H9 (cell line): ENCODE measurements at regions not wholly inside any gene's neighbourhood (a gene's known extent, or its start where the extent isn't known, plus 50 kb on each side); places are given as distances from the start of the nearest gene placed in this dataset.

Source experiments
- DNase-seq: peaks from one replicate; pipeline ENCODE4 v3.0.0-alpha.2; 2017
- H2AFZ ChIP-seq: one replicate; pipeline ENCODE4 v1.6.1; 2013; ENCODE audit warnings: mild to moderate bottlenecking, low read length, control low read depth, moderate library complexity
- H2AK5ac ChIP-seq: 2 replicates; pipeline ENCODE4 v1.6.1; 2013; ENCODE audit warnings: low read length, control low read depth, mixed read lengths; ENCODE audit not compliant: insufficient read length
- H2BK120ac ChIP-seq: one replicate; pipeline ENCODE4 v1.6.1; 2013; ENCODE audit warnings: low read depth, mild to moderate bottlenecking, low read length, control low read depth, inconsistent platforms; ENCODE audit not compliant: poor library complexity, severe bottlenecking
- H2BK12ac ChIP-seq: 2 replicates; pipeline ENCODE4 v1.6.1; 2013; ENCODE audit warnings: low read length, control low read depth, mixed read lengths, low read depth; ENCODE audit not compliant: insufficient read length
- H2BK15ac ChIP-seq: 2 replicates; pipeline ENCODE4 v1.6.1; 2013; ENCODE audit warnings: low read depth, low read length, control low read depth
- H2BK20ac ChIP-seq: one replicate; pipeline ENCODE4 v1.6.1; 2013; ENCODE audit warnings: low read depth, mild to moderate bottlenecking, low read length, control low read depth, inconsistent platforms; ENCODE audit not compliant: poor library complexity, severe bottlenecking
- H2BK5ac ChIP-seq: 2 replicates; pipeline ENCODE4 v1.6.1; 2013; ENCODE audit warnings: low read length, control low read depth, mixed read lengths; ENCODE audit not compliant: insufficient read length
- H3K14ac ChIP-seq: 2 replicates; pipeline ENCODE4 v1.6.1; 2013; ENCODE audit warnings: low read length, control low read depth; ENCODE audit not compliant: insufficient read depth
- H3K18ac ChIP-seq: 2 replicates; pipeline ENCODE4 v1.6.1; 2013; ENCODE audit warnings: low read depth, mild to moderate bottlenecking, mixed read lengths, low read length, control low read depth; ENCODE audit not compliant: insufficient read length
- H3K23ac ChIP-seq: 2 replicates; pipeline ENCODE4 v1.6.1; 2013; ENCODE audit warnings: low read length, control low read depth, mixed read lengths, low read depth; ENCODE audit not compliant: insufficient read length
- H3K23me2 ChIP-seq: 2 replicates; pipeline ENCODE4 v1.6.1; 2013; ENCODE audit warnings: low read depth, mild to moderate bottlenecking, mixed read lengths, low read length, control low read depth; ENCODE audit not compliant: insufficient read length, poor library complexity, severe bottlenecking
- H3K27ac ChIP-seq: 2 replicates; pipeline ENCODE4 v1.5.1; 2013; ENCODE audit warnings: low read length, control low read depth, mixed read lengths, low read depth; ENCODE audit not compliant: insufficient read length
- H3K27me3 ChIP-seq: 2 replicates; pipeline ENCODE4 v1.6.1; 2013; ENCODE audit warnings: low read length, control low read depth, inconsistent platforms; ENCODE audit not compliant: insufficient read depth
- H3K4ac ChIP-seq: 2 replicates; pipeline ENCODE4 v1.6.1; 2013; ENCODE audit warnings: low read depth, mild to moderate bottlenecking, control low read depth, inconsistent platforms, low read length, moderate library complexity
- H3K4me1 ChIP-seq: 2 replicates; pipeline ENCODE4 v1.6.1; 2013; ENCODE audit warnings: low read length, control low read depth, inconsistent platforms; ENCODE audit not compliant: insufficient read depth
- H3K4me2 ChIP-seq: 2 replicates; pipeline ENCODE4 v1.6.1; 2013; ENCODE audit warnings: low read length, control low read depth, mixed read lengths; ENCODE audit not compliant: insufficient read length, insufficient read depth
- H3K56ac ChIP-seq: 2 replicates; pipeline ENCODE4 v1.6.1; 2013; ENCODE audit warnings: low read depth, mild to moderate bottlenecking, mixed read lengths, low read length, control low read depth; ENCODE audit not compliant: insufficient read length
- H3K79me1 ChIP-seq: 2 replicates; pipeline ENCODE4 v1.6.1; 2013; ENCODE audit warnings: low read depth, mild to moderate bottlenecking, moderate library complexity, low read length, control low read depth, inconsistent platforms; ENCODE audit not compliant: insufficient read depth, poor library complexity, severe bottlenecking
- H3K79me2 ChIP-seq: 2 replicates; pipeline ENCODE4 v1.6.1; 2013; ENCODE audit warnings: low read length, control low read depth, inconsistent platforms; ENCODE audit not compliant: insufficient read depth
- H3K9ac ChIP-seq: 2 replicates; pipeline ENCODE4 v1.6.1; 2013; ENCODE audit warnings: low read length, control low read depth, mixed read lengths; ENCODE audit not compliant: insufficient read length; ENCODE audit errors: extremely low read depth
- H3K9me3 ChIP-seq: one replicate; pipeline ENCODE4 v1.6.1; 2013; ENCODE audit warnings: low read depth, low read length, inconsistent platforms; ENCODE audit not compliant: control insufficient read depth
- H3T11ph ChIP-seq: one replicate; pipeline ENCODE4 v1.6.1; 2013; ENCODE audit warnings: mild to moderate bottlenecking, low read length, control low read depth, inconsistent platforms
- H4K20me1 ChIP-seq: one replicate; pipeline ENCODE4 v1.6.1; 2013; ENCODE audit not compliant: control insufficient read depth, insufficient read length, insufficient read depth
- H4K5ac ChIP-seq: 2 replicates; pipeline ENCODE4 v1.6.1; 2013; ENCODE audit warnings: low read depth, mild to moderate bottlenecking, mixed read lengths, low read length, control low read depth; ENCODE audit not compliant: insufficient read length
- H4K8ac ChIP-seq: replicated peaks from 2 replicates; pipeline ENCODE4 v1.6.1; 2013; ENCODE audit warnings: low read length, control low read depth, mixed read lengths, low read depth; ENCODE audit not compliant: insufficient read length
- H4K91ac ChIP-seq: 2 replicates; pipeline ENCODE4 v1.6.1; 2013; ENCODE audit warnings: low read depth, mild to moderate bottlenecking, moderate library complexity, mixed read lengths, low read length, control low read depth; ENCODE audit not compliant: insufficient read length
- H3K27ac Mint-ChIP-seq, 3 experiments: 2 replicates in 2 of 3; 3 replicates in 1 of 3; pipeline ENCODE4 v1.8.0; 2020 to 2021; ENCODE audit warnings: mixed read lengths in 3 of 3, mild to moderate bottlenecking in 1 of 3, moderate library complexity in 1 of 3
- H3K27me3 Mint-ChIP-seq: 2 replicates; pipeline ENCODE4 v1.8.0; 2021; ENCODE audit warnings: low read depth, mild to moderate bottlenecking, moderate library complexity, mixed read lengths
- H3K36me3 Mint-ChIP-seq, 3 experiments: 2 replicates in 2 of 3; 3 replicates in 1 of 3; pipeline ENCODE4 v1.8.0; 2020 to 2021; ENCODE audit warnings: low read depth in 3 of 3, mixed read lengths in 3 of 3; ENCODE audit not compliant: insufficient read depth in 1 of 3
- H3K4me1 Mint-ChIP-seq, 2 experiments: 2 replicates each; pipeline ENCODE4 v1.8.0; 2020; ENCODE audit warnings: mixed read lengths in 2 of 2
- H3K4me3 Mint-ChIP-seq, 2 experiments: 2 replicates in 1 of 2; 3 replicates in 1 of 2; pipeline ENCODE4 v1.8.0; 2020 to 2021; ENCODE audit warnings: mild to moderate bottlenecking in 2 of 2, mixed read lengths in 2 of 2, moderate library complexity in 1 of 2
- H3K9me3 Mint-ChIP-seq, 2 experiments: 2 replicates in 1 of 2; 3 replicates in 1 of 2; pipeline ENCODE4 v1.8.0; 2020; ENCODE audit warnings: mild to moderate bottlenecking in 2 of 2, mixed read lengths in 2 of 2, moderate library complexity in 1 of 2
- WGBS: extraction: QIAGEN DNeasy Blood & Tissue Kit; methylation state at CpG from one replicate; pipeline ENCODE4 v1.1.7; 2013; ENCODE audit warnings: missing lambda C conversion rate, low lambda C conversion rate, mixed read lengths; ENCODE audit not compliant: insufficient read length; ENCODE audit errors: extremely low coverage; 5-methylcytosine and 5-hydroxymethylcytosine counted together
- TF ChIP-seq, protein P1 (sequence below): fragments of 200-600 bp; sonication (generic); conservative IDR thresholded peaks from 3 replicates; pipeline ENCODE4 v1.8.0; 2021; ENCODE audit warnings: antibody characterized with exemption, mild to moderate bottlenecking

GRCh38 chr3:159837725-159838124, 150.9 kb upstream of the IL12A start:
- H3K18ac ChIP-seq, result no peak overlapping the region
- Mint-ChIP-seq H3K9me3 (no peaks in the 10 kb centered on the region; a peak in 1 of 5 replicates), H3K4me1 (peaks cover 20 to 29% of the 10 kb centered on the region in 2 experiments), H3K27ac (peak overlapping the region in 2 of 3 experiments; percentile 10 to 30; a peak in 1 of 7 replicates), H3K36me3 (no peaks in the 10 kb centered on the region; a peak in 1 of 7 replicates), H3K27me3 (no peaks in the 10 kb centered on the region), H3K4me3 (no peak overlapping the region)
- no peak overlapping the region for H3K9ac ChIP-seq
- no peak overlapping the region for H2BK12ac ChIP-seq
- no peak overlapping the region for H2BK5ac ChIP-seq
- no peak overlapping the region for H2BK20ac ChIP-seq
- H3T11ph ChIP-seq, result no peak overlapping the region
- H3K79me1 ChIP-seq, result no peaks in the 10 kb centered on the region
- H4K8ac ChIP-seq, result no peak overlapping the region
- no peak overlapping the region for H3K56ac ChIP-seq
- H4K5ac ChIP-seq, result no peak overlapping the region
- H3K14ac ChIP-seq, result no peak overlapping the region
- H2BK120ac ChIP-seq, result no peak overlapping the region
- no CpG with 5 or more reads among the region's 3 CpGs for WGBS
- no peak overlapping the region for H3K4me2 ChIP-seq
- no peaks in the 10 kb centered on the region for H3K9me3 ChIP-seq
- H3K23ac ChIP-seq, result no peak overlapping the region
- TF ChIP-seq, protein P1, sequence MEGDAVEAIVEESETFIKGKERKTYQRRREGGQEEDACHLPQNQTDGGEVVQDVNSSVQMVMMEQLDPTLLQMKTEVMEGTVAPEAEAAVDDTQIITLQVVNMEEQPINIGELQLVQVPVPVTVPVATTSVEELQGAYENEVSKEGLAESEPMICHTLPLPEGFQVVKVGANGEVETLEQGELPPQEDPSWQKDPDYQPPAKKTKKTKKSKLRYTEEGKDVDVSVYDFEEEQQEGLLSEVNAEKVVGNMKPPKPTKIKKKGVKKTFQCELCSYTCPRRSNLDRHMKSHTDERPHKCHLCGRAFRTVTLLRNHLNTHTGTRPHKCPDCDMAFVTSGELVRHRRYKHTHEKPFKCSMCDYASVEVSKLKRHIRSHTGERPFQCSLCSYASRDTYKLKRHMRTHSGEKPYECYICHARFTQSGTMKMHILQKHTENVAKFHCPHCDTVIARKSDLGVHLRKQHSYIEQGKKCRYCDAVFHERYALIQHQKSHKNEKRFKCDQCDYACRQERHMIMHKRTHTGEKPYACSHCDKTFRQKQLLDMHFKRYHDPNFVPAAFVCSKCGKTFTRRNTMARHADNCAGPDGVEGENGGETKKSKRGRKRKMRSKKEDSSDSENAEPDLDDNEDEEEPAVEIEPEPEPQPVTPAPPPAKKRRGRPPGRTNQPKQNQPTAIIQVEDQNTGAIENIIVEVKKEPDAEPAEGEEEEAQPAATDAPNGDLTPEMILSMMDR, result no peak
- no peak overlapping the region for H4K91ac ChIP-seq
- H4K20me1 ChIP-seq, result no peaks in the 10 kb centered on the region
- H3K27ac ChIP-seq, result no peak overlapping the region
- no peaks in the 10 kb centered on the region for H3K4me1 ChIP-seq
- no peak for DNase-seq
- H2BK15ac ChIP-seq, result no peak overlapping the region
- no peak overlapping the region for H3K4ac ChIP-seq
- no peaks in the 10 kb centered on the region; the same call in 1 of the 2 replicates for H3K79me2 ChIP-seq
- no peak overlapping the region for H2AFZ ChIP-seq
- H3K23me2 ChIP-seq, result peaks cover 5% of the 10 kb centered on the region
- H2AK5ac ChIP-seq, result no peak overlapping the region
- no peaks in the 10 kb centered on the region for H3K27me3 ChIP-seq
